Activated CD4-positive, alpha-beta T cell treated with anti-CD3 and anti-CD28 coated beads, Interleukin-2, amount 50 U/mL, for 16 hours (primary cell): ENCODE measurements at regions not wholly inside any gene's neighbourhood (a gene's known extent, or its start where the extent isn't known, plus 50 kb on each side); places are given as distances from the start of the nearest gene placed in this dataset.
A peak's percentile ranks its signal among the peaks of the same experiment; 100 is the strongest.

ENCODE experiments used
- DNase-seq: peaks from one replicate; pipeline ENCODE4 v3.0.0-alpha.2; 2020

DNA sequence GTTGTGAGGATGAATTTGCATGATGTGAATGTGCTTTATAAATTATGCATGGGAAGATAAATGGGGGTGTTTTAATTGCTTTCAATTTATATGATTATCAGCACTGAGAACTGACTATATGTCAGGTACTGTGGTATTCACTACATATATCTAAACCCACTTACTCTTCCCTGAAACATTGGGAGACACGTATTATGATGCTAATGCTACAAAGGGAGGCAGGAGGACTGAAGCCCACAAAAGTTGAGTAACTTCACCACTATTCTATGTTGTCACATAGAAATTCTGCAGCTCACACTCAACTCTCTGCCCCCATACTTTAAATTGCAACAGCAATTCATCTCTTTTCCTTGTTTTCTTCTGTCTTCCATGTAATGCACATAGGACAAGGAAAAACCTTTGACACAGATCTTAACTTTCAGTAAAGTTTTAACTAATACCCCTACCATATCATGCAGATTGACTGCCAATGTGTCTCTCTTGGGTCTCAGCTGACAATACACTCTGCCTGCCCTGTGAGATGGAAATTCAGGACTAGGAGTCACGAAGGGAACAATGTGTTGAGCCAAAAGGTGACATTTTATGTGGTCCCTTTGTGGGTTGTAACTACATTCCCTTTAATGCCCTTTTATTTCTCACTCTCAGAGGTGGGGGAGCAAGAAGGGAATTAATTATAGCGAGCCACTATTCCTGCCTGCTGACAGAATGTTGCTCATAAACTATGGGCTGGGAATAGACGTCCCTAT is 691.0 kb upstream of the SORCS1 start:
- DNase-seq: no peak

DNA sequence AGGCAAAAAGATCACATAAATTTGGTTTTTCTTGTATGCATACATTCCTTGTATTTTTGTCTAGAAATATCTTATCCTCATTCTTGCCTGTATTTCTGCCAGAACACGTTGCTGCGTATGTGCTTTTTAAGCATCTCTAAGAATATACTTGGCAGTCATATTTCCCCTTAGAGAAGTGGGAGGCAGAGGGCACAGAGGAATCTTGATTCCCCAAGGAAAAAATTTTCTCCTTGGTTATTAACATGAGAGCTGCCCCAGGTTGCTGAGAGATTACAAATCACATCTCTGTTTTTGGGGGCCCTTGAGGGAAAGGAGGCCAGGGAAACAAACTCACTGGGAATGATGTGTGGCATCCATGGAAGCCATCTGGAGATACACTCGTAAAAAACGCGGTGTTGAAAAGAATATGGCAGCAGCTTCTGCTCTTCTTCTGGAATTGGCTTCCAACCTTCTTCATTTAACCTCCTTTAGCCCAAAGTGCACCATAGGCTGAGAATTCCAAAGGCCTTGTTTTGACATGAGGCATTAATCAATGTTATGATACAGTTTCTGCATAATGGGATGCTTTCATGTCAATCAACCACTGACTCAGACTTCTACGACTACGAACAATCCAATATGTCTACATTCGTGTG is 684.3 kb upstream of the SORCS1 start:
- no peak for DNase-seq

DNA sequence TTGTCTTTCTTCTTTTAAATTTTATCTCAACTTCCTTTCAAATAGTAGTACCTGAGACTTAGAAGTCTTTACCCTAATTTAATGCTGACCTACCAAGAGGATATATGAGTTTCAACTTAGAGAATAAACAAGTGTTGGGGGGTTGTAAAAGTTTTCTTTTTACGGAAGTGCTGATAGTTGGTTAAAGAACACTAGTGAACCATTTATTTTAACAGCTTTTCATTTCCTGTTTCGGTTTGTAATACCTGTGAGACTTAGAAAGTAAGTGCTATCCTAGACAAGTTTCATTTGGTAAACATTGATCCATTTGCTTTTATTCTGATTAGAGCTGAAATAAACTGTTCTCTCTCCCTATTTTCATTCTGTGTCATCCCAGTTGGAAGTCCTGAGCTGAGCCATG is 683.1 kb upstream of the SORCS1 start:
- no peak for DNase-seq

DNA sequence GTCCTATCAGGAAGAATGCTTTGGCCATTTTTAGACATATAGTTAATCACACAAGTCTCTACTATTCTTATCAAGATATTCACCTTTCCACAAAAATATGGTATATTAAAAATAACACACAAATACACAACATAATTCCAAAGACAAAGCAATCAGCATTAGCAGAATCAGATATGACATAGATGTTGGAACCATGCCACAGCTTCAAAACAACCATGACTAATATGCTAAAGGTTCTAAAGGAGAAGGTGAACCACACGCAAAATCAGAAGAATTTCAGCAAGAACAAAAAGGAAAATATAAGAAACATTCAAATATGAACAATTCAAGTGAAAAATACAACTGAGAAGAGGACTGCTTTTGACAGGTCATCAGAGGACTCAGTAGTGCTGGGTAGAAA is 670.2 kb upstream of the SORCS1 start:
- no peak for DNase-seq

DNA sequence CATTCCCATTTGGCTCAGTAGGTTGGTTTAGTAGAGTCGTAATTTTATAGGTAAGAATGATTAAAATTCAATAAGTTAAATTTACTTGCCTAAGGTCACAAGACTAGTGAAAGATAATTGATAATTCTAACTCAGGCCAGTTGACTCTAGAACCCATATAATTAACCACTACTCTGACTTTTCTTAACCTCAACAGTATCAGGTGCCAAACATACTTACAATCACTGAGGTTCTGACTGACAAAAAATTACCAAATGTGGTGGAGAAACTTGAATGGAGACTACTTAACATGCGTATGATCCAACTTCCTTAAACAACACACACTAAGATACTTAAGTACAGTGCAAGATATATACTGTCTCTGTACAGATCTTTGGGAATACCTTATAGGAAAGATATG is 667.3 kb upstream of the SORCS1 start:
- no peak for DNase-seq

DNA sequence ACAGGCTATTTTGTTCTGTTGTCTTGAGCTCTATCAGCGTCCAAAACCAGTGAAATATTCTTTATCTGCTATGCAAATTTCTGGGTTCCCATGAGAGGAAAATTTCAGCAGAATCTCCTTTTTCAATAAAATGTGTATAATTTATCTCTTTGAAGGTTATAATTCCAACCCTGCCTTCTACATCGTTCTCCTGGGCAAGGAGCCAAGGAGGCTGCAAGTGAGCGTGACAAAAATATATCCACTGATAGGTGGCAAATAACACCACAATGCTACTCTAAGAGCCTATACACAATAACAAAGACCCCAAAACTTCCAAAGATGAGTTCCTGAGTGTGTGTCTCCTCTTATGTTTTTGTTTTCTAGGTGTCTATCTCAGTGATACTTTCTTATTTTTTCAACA is 664.7 kb upstream of the SORCS1 start:
- DNase-seq: no peak

DNA sequence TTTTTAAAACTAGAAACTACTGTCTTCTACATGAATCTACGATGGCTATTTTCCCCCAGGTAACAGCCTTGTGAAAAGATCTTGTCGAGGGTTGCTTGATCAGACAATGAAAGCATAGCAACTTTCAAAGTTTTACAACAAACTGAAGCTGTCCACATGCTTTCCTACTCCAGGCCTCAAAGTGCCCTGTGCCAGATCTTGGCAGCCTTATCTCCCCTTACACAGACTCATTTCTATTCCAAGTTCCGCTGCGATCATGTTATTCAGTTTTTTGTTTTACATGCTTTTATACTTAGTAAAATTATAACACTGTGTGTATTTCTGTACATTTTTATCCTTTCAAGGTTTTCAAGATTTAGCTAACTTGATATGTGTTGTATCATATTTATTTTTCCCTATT is 661.7 kb upstream of the SORCS1 start:
- no peak for DNase-seq

DNA sequence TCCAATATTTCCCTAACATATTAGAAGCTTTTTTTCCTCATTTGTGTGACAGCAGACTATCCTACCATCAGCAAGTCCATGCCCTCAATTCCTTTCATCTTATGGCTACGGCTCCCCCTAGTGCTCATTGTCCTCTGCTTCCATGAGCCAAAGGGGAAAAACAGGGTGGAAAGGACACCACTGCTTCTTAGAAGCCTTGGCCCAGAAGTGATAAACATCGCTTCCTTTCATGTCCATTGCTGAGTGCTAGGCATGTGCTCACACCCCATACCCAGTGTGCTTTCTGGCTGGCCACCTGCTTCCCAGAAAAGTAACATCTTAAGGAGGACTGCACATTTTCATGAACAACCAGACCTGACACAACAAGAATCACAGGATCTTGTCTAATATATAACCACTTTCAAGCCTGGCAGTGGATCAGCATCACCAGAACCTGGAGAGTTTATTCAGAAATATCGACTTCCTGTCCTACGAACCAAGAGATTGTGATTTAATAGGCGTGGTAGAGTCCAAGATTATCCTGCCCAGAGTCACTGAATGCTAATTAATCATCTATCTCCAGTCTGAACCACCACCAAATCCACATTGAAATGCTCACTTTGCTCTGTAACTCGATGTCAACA is 650.5 kb upstream of the SORCS1 start:
- DNase-seq: peak; percentile 9

DNA sequence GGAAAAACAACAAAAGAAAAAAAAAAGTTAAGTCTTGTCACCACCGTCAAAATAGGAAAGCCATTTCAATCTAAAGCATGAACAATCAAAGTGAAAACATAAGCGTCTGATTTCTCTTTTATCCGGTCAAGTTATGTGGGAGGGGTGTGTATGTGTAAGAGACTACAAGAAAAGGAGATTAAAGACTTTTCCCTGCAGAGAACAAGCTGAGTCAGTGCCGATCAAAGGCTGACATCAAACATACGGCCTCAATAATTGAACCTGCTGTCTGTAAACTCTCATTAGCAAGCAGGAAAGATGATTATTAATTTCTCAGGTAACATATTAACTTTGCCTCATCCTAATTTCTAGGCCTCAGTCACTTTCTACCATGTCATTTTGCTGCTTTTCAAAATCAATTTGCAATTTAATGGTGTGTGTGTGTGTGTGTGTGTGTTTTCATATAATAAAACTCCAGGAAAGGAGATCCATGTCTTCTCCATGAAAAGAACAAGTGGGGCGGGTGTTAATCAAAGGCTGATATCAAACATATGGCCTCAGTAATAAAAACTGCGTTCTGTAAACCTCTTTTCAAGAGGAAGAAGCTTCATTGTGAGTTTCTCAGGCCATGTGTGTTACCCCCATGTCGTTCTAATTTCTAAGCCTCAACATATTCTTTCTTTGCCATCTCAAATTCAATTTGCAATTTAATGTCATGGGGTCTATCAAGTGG is 649.1 kb upstream of the SORCS1 start:
- DNase-seq: no peak

DNA sequence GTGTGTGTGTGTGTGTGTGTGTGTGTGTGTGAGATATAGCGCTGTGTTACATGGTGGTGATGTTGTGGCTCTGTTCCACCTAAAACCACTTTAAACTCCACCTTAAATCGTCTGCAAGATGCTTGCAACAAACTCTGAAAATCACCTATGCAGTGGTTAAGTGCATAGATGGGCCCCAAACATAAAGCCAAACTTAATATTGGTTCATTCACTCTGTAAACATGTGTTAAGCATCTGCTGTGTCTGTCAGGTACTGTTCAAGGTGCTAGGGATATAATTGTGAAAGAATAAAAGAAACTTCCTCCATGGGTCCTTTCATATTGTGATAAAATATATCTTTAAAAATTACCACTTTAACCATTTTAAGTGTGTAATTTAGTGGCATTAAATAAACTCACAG is 645.4 kb upstream of the SORCS1 start:
- DNase-seq: no peak

DNA sequence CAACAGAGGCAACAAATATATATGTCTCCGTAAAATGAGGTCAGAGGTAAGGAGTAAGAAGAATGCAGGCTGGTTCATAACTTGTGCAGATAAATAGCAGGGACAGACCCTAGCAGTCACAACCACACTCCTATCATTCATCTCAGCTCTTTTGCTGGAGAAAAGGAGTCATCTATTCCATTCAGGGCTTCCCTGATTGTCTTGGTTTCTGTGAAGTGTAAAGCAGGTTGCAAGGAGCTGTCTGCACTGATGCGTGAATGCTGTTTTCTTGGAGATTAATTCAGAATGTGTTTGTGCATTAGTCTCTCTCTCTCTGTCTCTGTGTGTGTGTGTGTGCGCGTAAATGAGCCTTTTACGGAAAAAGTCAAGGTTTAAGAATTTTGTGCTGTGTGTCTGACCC is 643.3 kb upstream of the SORCS1 start:
- DNase-seq: no peak

DNA sequence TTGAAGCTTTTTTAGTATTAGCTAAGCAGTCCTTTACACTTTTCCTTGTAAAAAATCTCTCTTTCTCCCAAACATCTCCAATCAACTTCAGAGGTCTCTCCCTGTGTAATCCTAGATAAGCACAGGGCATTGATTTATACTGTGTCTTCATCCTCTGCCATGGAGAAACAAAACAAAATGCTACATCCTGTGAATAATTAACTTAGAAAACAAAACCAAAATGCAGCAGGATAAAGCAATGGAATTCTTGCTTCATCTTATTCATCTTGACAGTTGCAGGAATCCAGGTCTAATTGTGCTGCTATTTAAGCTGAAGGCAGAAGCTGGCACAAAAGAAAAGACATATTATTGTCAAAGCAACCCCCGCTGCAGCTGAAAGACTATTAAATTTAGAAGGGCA is 641.5 kb upstream of the SORCS1 start:
- no peak for DNase-seq

DNA sequence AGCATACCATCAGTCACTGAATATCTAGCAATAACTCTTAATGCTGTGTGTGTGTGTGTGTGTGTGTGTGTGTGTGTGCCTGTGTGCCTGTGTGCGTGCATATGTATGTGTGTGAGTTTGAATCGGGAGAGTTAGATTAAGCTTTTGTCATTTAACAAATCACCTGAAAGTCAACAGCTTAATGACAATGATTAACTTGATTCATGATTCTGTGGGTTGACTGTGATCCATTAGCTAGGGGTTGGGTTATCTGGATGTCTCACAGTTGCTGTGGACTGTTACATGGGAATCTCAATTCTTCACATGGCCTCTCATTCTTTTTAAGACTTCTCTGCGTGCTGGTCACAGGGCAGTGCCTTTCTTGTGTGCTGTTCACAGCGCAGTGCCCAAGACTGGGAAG is 639.0 kb upstream of the SORCS1 start:
- DNase-seq: no peak

DNA sequence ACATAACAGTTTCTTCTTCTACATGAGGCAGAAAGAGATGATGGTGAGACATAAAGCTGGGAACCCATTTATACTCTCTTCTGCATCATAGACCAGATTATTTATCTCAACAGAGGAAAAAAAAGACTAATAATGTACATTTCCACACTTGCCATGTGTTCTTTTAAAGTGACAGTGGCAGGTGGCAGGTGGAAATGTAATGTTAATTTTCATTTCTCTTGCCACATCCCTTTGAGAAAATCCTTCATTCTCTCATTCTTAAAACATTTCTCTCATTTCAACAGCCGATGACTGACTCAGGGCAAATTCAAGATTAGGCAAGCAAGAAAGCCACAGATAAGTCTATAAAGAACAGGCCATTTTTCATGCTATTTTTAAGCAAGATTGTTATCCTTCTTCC is 635.6 kb upstream of the SORCS1 start:
- no peak for DNase-seq

DNA sequence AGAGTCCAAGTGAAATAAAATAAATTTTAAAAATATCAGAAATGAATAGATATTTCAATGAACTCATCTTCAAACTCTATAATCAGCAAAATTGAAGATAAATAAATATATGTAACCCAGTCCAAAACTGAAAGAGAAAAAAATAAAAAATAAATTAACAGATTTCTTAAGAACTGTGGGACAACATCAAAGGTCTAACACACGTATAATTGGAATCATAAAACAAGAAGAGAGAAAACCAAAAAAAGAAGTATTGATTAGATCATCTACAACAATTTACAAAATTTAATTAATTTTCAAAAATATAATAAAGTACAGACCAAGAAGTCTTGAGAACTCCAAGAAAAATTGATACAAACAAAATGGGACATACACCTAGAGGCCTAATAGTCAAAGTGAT is 625.8 kb upstream of the SORCS1 start:
- no peak for DNase-seq

DNA sequence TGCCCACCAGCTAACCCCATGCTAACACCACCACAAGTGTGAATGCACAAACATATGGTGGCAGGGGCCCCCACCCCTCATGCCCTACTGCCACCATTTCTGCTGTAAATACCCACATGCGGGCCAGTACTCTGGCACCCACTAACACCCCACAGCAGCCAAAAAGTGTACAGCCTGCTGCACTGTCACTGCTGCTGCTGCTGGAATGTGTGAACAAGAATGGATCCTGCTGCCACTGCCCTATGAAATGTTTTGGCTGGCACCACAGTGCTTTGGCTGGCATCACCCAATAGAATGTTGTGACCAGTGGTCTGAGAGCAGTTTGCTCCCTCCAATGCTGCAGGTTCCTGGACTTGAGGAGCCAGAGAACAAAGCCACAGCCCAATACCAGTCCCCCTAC is 606.6 kb upstream of the SORCS1 start:
- no peak for DNase-seq

DNA sequence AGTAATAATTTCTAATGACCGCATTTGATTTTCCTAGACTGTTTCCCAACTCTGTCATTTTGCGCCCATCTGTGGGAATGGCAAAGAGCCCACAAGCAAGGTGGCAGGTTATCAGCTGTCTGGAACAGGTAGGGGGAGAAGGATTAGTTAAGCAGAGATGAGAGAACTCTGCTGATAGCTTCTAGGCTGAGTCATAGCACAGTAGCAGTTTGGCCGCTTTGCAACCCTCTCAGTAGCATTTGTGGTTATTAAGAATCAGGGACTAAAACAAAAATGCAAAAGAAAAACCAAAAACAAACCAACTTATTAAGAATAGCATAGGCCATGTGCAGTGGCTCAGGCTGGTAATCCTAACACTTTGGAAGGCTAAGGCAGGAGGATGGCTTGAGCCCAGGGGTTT is 602.7 kb upstream of the SORCS1 start:
- no peak for DNase-seq

DNA sequence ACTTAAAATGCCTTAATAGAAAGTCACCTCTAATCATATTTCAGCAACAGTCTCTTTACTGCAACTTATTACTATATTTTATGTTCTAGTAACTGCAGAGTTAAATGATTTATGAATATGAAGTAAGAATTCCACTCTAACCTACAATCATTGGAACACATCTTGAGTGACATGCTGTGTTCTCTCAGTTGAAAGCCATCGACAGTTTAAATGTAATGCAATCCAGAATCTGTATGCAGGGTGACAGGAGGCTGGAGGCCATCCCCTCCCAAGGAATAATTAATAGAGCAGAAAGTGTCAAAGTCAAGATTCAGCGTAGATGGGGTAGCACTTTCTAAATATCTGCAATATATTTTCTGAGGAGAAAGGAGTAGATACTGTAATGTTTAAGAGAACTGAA is 590.3 kb upstream of the SORCS1 start:
- DNase-seq: no peak

DNA sequence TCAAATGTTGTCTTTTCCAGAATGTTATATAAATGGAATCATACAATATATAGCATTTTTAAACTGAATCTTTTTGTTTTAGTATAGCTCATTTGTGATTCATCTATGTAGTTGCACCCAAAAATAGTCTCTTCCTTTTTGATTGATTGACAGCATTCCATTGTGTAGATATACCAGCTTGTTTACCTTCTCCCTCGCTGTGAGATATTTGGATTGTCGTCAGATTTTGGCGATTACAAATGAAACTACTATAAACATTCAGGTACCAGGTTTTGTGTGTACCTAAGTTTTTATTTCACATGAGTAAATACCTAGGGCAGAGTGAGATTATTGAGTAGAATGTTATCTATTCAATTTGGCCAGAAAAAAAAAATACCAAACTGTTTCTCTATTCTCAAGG is 584.7 kb upstream of the SORCS1 start:
- DNase-seq: no peak

DNA sequence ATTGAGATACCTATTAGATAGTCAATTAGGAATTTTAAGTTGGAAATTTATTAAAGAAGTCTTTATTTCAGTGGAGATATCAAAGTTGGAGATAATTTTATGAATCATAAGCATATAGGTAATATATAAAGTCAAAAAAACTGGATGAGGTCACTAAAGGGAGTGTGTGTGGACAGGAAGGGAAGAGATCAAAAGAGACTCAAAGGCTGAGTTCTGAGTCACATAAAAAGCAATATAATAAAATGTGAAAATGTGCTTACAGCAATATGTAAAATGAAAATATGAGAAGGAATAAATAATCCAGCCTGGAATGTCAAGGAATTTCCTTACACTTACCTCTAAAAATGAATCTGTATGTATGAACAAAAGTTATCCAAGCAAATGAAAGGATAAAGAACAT is 583.3 kb upstream of the SORCS1 start:
- DNase-seq: no peak

DNA sequence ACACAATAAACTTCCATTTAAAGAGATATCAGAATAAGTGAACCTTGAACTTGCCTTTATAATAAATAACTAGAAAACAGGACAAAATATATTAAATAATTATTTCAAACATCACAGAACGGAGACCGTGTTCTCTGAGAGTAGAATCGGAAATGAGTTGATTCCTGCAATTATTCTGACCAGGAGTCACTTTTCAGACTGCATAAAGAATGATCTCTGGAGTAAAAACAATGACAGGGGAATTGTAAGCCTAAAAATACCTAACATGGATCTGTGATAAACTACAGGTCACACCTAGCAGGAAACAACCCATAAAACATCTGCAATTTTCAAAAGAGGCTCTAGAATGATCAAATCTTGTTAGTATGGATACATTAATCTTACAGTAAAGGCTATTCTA is 577.5 kb upstream of the SORCS1 start:
- no peak for DNase-seq

DNA sequence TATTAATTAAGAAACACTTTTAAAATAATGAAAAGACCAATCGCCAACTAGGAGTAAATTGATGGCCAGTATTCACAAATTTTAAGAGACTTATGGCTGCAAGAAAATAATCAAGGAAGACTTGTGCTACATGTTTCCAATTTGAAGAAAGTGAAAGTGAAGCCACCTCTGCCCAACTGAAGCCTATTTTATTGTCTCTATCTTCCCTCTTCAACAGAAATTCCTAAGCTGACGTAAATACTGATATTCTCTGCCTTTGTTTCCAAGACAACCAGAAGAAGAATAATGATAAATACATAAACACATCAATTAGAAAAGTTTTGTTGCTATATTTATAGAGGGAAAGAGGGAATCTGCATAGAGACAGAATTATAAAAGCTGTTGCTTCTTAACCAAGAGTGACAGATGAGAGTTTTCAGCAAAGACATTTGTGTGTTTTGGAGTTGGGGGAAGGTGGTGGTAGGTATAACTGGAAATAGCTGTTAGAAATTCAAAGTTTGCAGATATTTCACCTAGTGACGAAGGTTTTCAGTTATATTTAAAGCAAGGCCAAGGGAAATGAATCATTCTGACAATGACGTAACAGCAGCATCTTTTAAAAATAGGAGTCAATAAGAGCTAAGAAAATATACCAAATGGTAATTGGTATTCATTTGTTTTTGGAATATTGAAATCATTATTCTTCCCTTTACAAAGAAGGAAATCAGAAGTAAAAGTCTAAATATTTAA is 576.6 kb upstream of the SORCS1 start:
- no peak for DNase-seq

DNA sequence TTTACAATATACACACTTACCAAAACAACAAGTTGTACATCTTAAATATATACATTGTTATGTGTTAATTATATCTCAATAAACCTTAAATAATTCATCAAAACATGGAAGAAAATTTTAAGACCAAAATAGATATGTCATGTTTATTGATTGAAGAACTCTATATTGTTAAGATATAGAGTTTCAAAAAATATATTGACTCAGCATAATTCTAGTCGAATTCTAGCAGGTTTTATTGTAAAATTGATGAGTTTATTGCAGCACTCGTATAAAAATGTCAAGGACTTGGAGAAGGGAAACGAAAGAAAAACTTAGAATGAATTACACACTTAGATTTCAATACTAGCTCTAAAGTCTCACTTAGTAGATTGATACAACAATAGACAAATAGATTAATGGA is 575.4 kb upstream of the SORCS1 start:
- DNase-seq: no peak
